ENCODE measurements at regions not wholly inside any gene's neighbourhood (a gene's known extent, or its start where the extent isn't known, plus 50 kb on each side); places are given as distances from the start of the nearest gene placed in this dataset.

GRCh38 chr6:93120154-93120742, 299.1 kb downstream of the EPHA7 start:
- no peak for DNase-seq (ENCODE audit: low spot score)
- H3K36me3 Mint-ChIP-seq (ENCODE audit: low read depth): no peaks in the 10 kb centered on the region
- H3K4me1 Mint-ChIP-seq (ENCODE audit: low read depth): no peaks in the 10 kb centered on the region
- peaks cover 2% of the 10 kb centered on the region for H3K9me3 Mint-ChIP-seq
- intact Hi-C loops (cut with micrococcal nuclease): no loop called here
- no peak overlapping the region for H3K27ac Mint-ChIP-seq
- H3K27me3 Mint-ChIP-seq (ENCODE audit: low read depth): no peaks in the 10 kb centered on the region
- H3K4me3 Mint-ChIP-seq (ENCODE audit: low read depth): no peak overlapping the region

- no peaks in the 10 kb centered on the region for H3K36me3 Mint-ChIP-seq (ENCODE audit: low read depth)
- DNase-seq (ENCODE audit: low spot score): no peak
- no peak overlapping the region for H3K4me3 Mint-ChIP-seq (ENCODE audit: low read depth)
- peaks cover 6% of the 10 kb centered on the region for H3K9me3 Mint-ChIP-seq
- intact Hi-C loops (cut with micrococcal nuclease): no loop called here
- H3K27me3 Mint-ChIP-seq (ENCODE audit: low read depth): no peaks in the 10 kb centered on the region
- H3K27ac Mint-ChIP-seq: no peak overlapping the region
- no peaks in the 10 kb centered on the region for H3K4me1 Mint-ChIP-seq (ENCODE audit: low read depth)
Observed at GRCh38 chr6:93105907-93106306, 313.5 kb downstream of the EPHA7 start.

DNA sequence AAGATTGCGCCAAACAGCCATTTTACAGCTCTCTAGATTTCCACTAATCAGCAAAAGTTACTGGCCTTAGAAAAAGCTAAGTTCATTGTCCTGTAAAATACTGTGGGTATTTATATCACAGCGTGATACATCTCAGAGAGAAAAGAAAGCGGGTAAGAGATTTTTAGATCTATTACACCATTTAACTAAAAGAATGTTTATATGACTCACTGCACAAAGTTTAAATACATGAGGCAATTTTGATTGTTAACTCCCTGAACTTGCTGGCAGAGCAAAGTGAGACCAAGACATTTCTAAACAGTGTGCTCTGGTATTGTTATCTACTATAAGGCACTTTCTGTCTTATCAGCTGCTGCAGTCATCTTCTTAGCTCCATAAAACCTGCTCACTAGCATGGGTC, 314.3 kb downstream of the EPHA7 start:
- Mint-ChIP-seq H3K4me1 (ENCODE audit: low read depth) (no peaks in the 10 kb centered on the region), H3K36me3 (ENCODE audit: low read depth) (no peaks in the 10 kb centered on the region), H3K9me3 (peaks cover 9% of the 10 kb centered on the region), H3K27ac (no peak overlapping the region), H3K27me3 (ENCODE audit: low read depth) (no peaks in the 10 kb centered on the region), H3K4me3 (ENCODE audit: low read depth) (no peak overlapping the region)
- intact Hi-C loops (cut with micrococcal nuclease): no loop called here
- no peak for DNase-seq (ENCODE audit: low spot score)

GRCh38 chr6:93104195-93104817, 315.1 kb downstream of the EPHA7 start:
- intact Hi-C loops (cut with micrococcal nuclease): no loop called here
- no peak overlapping the region for H3K27ac Mint-ChIP-seq
- H3K36me3 Mint-ChIP-seq (ENCODE audit: low read depth): no peaks in the 10 kb centered on the region
- peaks cover 6% of the 10 kb centered on the region for H3K9me3 Mint-ChIP-seq
- no peaks in the 10 kb centered on the region for H3K27me3 Mint-ChIP-seq (ENCODE audit: low read depth)
- DNase-seq (ENCODE audit: low spot score): no peak
- H3K4me3 Mint-ChIP-seq (ENCODE audit: low read depth): no peak overlapping the region
- no peaks in the 10 kb centered on the region for H3K4me1 Mint-ChIP-seq (ENCODE audit: low read depth)

GRCh38 chr6:93088621-93089501, 330.5 kb downstream of the EPHA7 start:
- Mint-ChIP-seq H3K27ac (no peak overlapping the region), H3K9me3 (peaks cover 3% of the 10 kb centered on the region), H3K4me1 (ENCODE audit: low read depth) (no peaks in the 10 kb centered on the region), H3K27me3 (ENCODE audit: low read depth) (no peaks in the 10 kb centered on the region), H3K4me3 (ENCODE audit: low read depth) (no peak overlapping the region), H3K36me3 (ENCODE audit: low read depth) (no peaks in the 10 kb centered on the region)
- intact Hi-C loops (cut with micrococcal nuclease): no loop called here
- DNase-seq (ENCODE audit: low spot score): no peak

- intact Hi-C loops (cut with micrococcal nuclease): no loop called here
- Mint-ChIP-seq H3K36me3 (ENCODE audit: low read depth) (no peaks in the 10 kb centered on the region), H3K27ac (no peak overlapping the region), H3K4me3 (ENCODE audit: low read depth) (no peak overlapping the region), H3K4me1 (ENCODE audit: low read depth) (no peaks in the 10 kb centered on the region), H3K27me3 (ENCODE audit: low read depth) (no peaks in the 10 kb centered on the region), H3K9me3 (peaks cover 3% of the 10 kb centered on the region)
- DNase-seq (ENCODE audit: low spot score): no peak
Observed at GRCh38 chr6:93087606-93088005, 331.8 kb downstream of the EPHA7 start.

GRCh38 chr6:93086351-93086750, 333.0 kb downstream of the EPHA7 start:
- no peak overlapping the region for H3K4me3 Mint-ChIP-seq (ENCODE audit: low read depth)
- H3K27ac Mint-ChIP-seq: no peak overlapping the region
- no peak for DNase-seq (ENCODE audit: low spot score)
- intact Hi-C loops (cut with micrococcal nuclease): no loop called here
- H3K9me3 Mint-ChIP-seq: peaks cover 3% of the 10 kb centered on the region
- no peaks in the 10 kb centered on the region for H3K36me3 Mint-ChIP-seq (ENCODE audit: low read depth)
- H3K4me1 Mint-ChIP-seq (ENCODE audit: low read depth): no peaks in the 10 kb centered on the region
- no peaks in the 10 kb centered on the region for H3K27me3 Mint-ChIP-seq (ENCODE audit: low read depth)

- intact Hi-C loops (cut with micrococcal nuclease): no loop called here
- Mint-ChIP-seq H3K9me3 (no peaks in the 10 kb centered on the region), H3K27ac (no peak overlapping the region), H3K27me3 (ENCODE audit: low read depth) (no peaks in the 10 kb centered on the region), H3K4me1 (ENCODE audit: low read depth) (no peaks in the 10 kb centered on the region), H3K4me3 (ENCODE audit: low read depth) (no peak overlapping the region), H3K36me3 (ENCODE audit: low read depth) (no peaks in the 10 kb centered on the region)
- DNase-seq (ENCODE audit: low spot score): no peak
Observed at GRCh38 chr6:93083337-93084230, 335.8 kb downstream of the EPHA7 start.

DNA sequence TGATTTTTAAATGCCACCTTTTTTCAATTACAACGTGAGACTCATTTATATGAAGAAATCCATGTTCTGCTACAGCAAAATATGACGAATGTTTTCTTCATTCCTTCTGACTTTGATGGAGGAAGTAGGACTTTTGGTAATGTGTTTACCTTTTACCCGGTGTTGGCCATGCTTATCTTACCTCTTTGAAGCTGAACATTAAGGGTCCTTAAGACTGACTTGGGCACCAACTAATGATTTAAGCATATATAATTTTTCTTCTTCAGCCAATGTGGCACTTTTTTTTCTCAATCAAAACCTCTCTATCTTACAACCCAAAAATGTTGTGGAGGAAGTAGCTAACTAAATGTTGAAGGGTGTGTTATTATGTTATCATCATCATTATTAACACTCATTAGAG, 337.5 kb downstream of the EPHA7 start:
- no peaks in the 10 kb centered on the region for H3K36me3 Mint-ChIP-seq (ENCODE audit: low read depth)
- H3K27me3 Mint-ChIP-seq (ENCODE audit: low read depth): no peaks in the 10 kb centered on the region
- H3K9me3 Mint-ChIP-seq: no peaks in the 10 kb centered on the region
- H3K27ac Mint-ChIP-seq: no peak overlapping the region
- intact Hi-C loops (cut with micrococcal nuclease): no loop called here
- no peak overlapping the region for H3K4me3 Mint-ChIP-seq (ENCODE audit: low read depth)
- DNase-seq (ENCODE audit: low spot score): no peak
- no peaks in the 10 kb centered on the region for H3K4me1 Mint-ChIP-seq (ENCODE audit: low read depth)

GRCh38 chr6:93079061-93079460, 340.3 kb downstream of the EPHA7 start:
- Mint-ChIP-seq H3K4me1 (ENCODE audit: low read depth) (no peaks in the 10 kb centered on the region), H3K9me3 (no peaks in the 10 kb centered on the region), H3K27ac (no peak overlapping the region), H3K4me3 (ENCODE audit: low read depth) (no peak overlapping the region), H3K36me3 (ENCODE audit: low read depth) (no peaks in the 10 kb centered on the region), H3K27me3 (ENCODE audit: low read depth) (no peaks in the 10 kb centered on the region)
- intact Hi-C loops (cut with micrococcal nuclease): no loop called here
- DNase-seq (ENCODE audit: low spot score): no peak

- Mint-ChIP-seq H3K27ac (no peak overlapping the region), H3K9me3 (peaks cover 4% of the 10 kb centered on the region), H3K36me3 (ENCODE audit: low read depth) (no peaks in the 10 kb centered on the region), H3K4me3 (ENCODE audit: low read depth) (no peak overlapping the region), H3K4me1 (ENCODE audit: low read depth) (no peaks in the 10 kb centered on the region), H3K27me3 (ENCODE audit: low read depth) (no peaks in the 10 kb centered on the region)
- intact Hi-C loops (cut with micrococcal nuclease): no loop called here
- DNase-seq (ENCODE audit: low spot score): no peak
Observed at GRCh38 chr6:93073811-93074210, 345.5 kb downstream of the EPHA7 start.

DNA sequence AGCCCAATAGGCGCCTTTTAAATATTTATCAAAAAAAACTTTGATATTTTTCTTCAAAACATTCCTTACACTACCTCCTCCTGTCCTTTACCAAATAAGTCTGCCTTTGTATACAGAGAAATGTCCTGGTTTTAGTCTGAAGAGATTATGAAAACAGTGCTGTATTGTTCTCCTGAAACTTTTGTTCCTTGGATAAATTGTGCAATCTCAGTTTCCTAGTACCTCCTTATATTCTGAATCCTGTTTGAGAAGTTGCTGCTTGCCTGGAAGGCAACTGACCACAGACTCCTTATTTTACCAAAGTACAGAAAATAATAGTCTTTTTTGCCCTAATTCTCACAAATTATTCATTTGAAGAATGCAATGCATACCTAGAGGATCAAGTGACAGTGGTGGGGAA, 349.5 kb downstream of the EPHA7 start:
- Mint-ChIP-seq H3K27me3 (ENCODE audit: low read depth) (no peaks in the 10 kb centered on the region), H3K36me3 (ENCODE audit: low read depth) (no peaks in the 10 kb centered on the region), H3K27ac (no peak overlapping the region), H3K4me1 (ENCODE audit: low read depth) (no peaks in the 10 kb centered on the region), H3K9me3 (peaks cover 4% of the 10 kb centered on the region), H3K4me3 (ENCODE audit: low read depth) (no peak overlapping the region)
- no peak for DNase-seq (ENCODE audit: low spot score)
- intact Hi-C loops (cut with micrococcal nuclease): no loop called here

Data from activated T-helper 2 cell treated with anti-CD3 and anti-CD28 coated beads, Interferon-gamma antibody, Interleukin-2, Interleukin-4, amounts not matched to agents 10 μg/mL and 5 μg/mL and 100 μg/mL, durations not matched to agents 14 hours and 24 hours and 36 hours (primary cell).